H1 (cell line): ENCODE measurements at regions not wholly inside any gene's neighbourhood (a gene's known extent, or its start where the extent isn't known, plus 50 kb on each side); places are given as distances from the start of the nearest gene placed in this dataset.

ENCODE experiments used
- JUND ChIP-seq: IDR thresholded peaks from 2 replicates; pipeline ENCODE4 v1.6.1; 2011; ENCODE audit warnings: mild to moderate bottlenecking, improper control_type of control experiment, low read length
- KDM5A ChIP-seq: fragments of 200-600 bp; IDR thresholded peaks from 2 replicates; pipeline ENCODE4 v1.7.1; 2012; ENCODE audit warnings: mild to moderate bottlenecking, low read length, inconsistent platforms, mixed read lengths
- NANOG ChIP-seq: IDR thresholded peaks from 2 replicates; pipeline ENCODE4 v1.6.1; 2011; ENCODE audit warnings: low read length, low read depth, mild to moderate bottlenecking, inconsistent platforms; ENCODE audit not compliant: insufficient read depth, poor library complexity, severe bottlenecking
- POLR2A ChIP-seq, 2 experiments: IDR thresholded peaks; 1 replicate in 1 of 2; 2 replicates in 1 of 2; pipeline ENCODE4 v1.6.1; 2011; ENCODE audit warnings: low read depth in 2 of 2, low read length in 2 of 2, mild to moderate bottlenecking in 2 of 2; ENCODE audit errors: control extremely low read depth in 1 of 2
- SIN3A ChIP-seq, 2 experiments: IDR thresholded peaks in 1 of 2; conservative IDR thresholded peaks in 1 of 2; 2 replicates each; pipeline ENCODE4 v1.6.1; 2011 to 2012; ENCODE audit warnings: low read length in 2 of 2, improper control_type of control experiment in 1 of 2, low read depth in 1 of 2, mild to moderate bottlenecking in 1 of 2
- SIRT6 ChIP-seq: IDR thresholded peaks from one replicate; pipeline ENCODE4 v1.7.1; 2012; ENCODE audit warnings: low read length, inconsistent platforms
- TAF7 ChIP-seq: optimal IDR thresholded peaks from 2 replicates; pipeline ENCODE3; 2011; ENCODE audit warnings: low read depth, mild to moderate bottlenecking, inconsistent platforms, low read length, moderate library complexity, borderline replicate concordance

- TF ChIP-seq SIRT6 (no peak), SIN3A (conservative IDR thresholded peaks at IDR 0.05 in 1 of 2, IDR thresholded peaks at IDR 0.05 in 1 of 2; ENCODE audit: low read depth in 1 of 2, low read length in 2 of 2) (no peak), JUND (no peak), KDM5A (no peak), NANOG (no peak), TAF7 (no peak), POLR2A (IDR thresholded peaks at IDR 0.05; ENCODE audit: control extremely low read depth in 1 of 2, low read depth in 2 of 2, low read length in 2 of 2) (no peak)
Measured at GRCh38 chr9:130768891-130769403, 66.1 kb upstream of the ABL1 start (continued).
